ENCODE measurements at regions not wholly inside any gene's neighbourhood (a gene's known extent, or its start where the extent isn't known, plus 50 kb on each side); places are given as distances from the start of the nearest gene placed in this dataset.

- TF ChIP-seq CTCF (IDR thresholded peaks at IDR 0.05; ENCODE audit: insufficient read depth, low read depth, low read length) (no peak), EZH2 (IDR thresholded peaks at IDR 0.05; ENCODE audit: insufficient read depth, low read length) (no peak)
Observed at GRCh38 chr11:69934861-69935494, 115.8 kb upstream of the FGF3 start.
